Dermis microvascular lymphatic vessel endothelial cell (primary cell): ENCODE measurements at regions not wholly inside any gene's neighbourhood (a gene's known extent, or its start where the extent isn't known, plus 50 kb on each side); places are given as distances from the start of the nearest gene placed in this dataset.

ENCODE experiments used
- DNase-seq, 2 donors: peaks; one replicate each; pipeline versions ENCODE4 v3.0.0 to v3.0.0-alpha.2; 2010; ENCODE audit warnings: low read depth in 2 of 2

- DNase-seq = no peak
These were observed 2035.3 kb upstream of the TENM3 start for GRCh38 chr4:180207921-180208320.

- DNase-seq = no peak
These were observed 2026.1 kb upstream of the TENM3 start for GRCh38 chr4:180217070-180217469.

- no peak for DNase-seq
These were observed 2024.1 kb upstream of the TENM3 start for GRCh38 chr4:180219080-180219479.

GRCh38 chr4:180225977-180226376 is 2017.2 kb upstream of the TENM3 start:
- DNase-seq = no peak

GRCh38 chr4:180234730-180235129 is 2008.5 kb upstream of the TENM3 start:
- no peak for DNase-seq

- no peak for DNase-seq
These were observed 2002.5 kb upstream of the TENM3 start for GRCh38 chr4:180240670-180241069.

GRCh38 chr4:180253419-180253818 is 1989.8 kb upstream of the TENM3 start:
- DNase-seq = no peak

GRCh38 chr4:180261346-180261745 is 1981.9 kb upstream of the TENM3 start:
- no peak for DNase-seq

- no peak for DNase-seq
These were observed 1963.1 kb upstream of the TENM3 start for GRCh38 chr4:180280076-180280475.

GRCh38 chr4:180280726-180281297 is 1962.4 kb upstream of the TENM3 start:
- DNase-seq = no peak

- DNase-seq = no peak
These were observed 1961.5 kb upstream of the TENM3 start for GRCh38 chr4:180281724-180282123.

- no peak for DNase-seq
These were observed 1958.9 kb upstream of the TENM3 start for GRCh38 chr4:180284267-180284666.

- no peak for DNase-seq
These were observed 1957.4 kb upstream of the TENM3 start for GRCh38 chr4:180285796-180286195.

GRCh38 chr4:180292339-180292738 is 1950.9 kb upstream of the TENM3 start:
- no peak for DNase-seq

GRCh38 chr4:180296036-180296599 is 1947.1 kb upstream of the TENM3 start:
- no peak for DNase-seq

- DNase-seq = no peak
These were observed 1938.9 kb upstream of the TENM3 start for GRCh38 chr4:180304321-180304720.

- DNase-seq = no peak
These were observed 1932.6 kb upstream of the TENM3 start for GRCh38 chr4:180310616-180311015.

GRCh38 chr4:180314972-180315371 is 1928.2 kb upstream of the TENM3 start:
- DNase-seq = no peak

- no peak for DNase-seq
These were observed 1912.7 kb upstream of the TENM3 start for GRCh38 chr4:180330521-180330920.

- DNase-seq = no peak
These were observed 1910.0 kb upstream of the TENM3 start for GRCh38 chr4:180333162-180333561.

GRCh38 chr4:180335566-180335965 is 1907.6 kb upstream of the TENM3 start:
- DNase-seq = no peak

GRCh38 chr4:180336494-180337090 is 1906.6 kb upstream of the TENM3 start:
- DNase-seq = no peak

GRCh38 chr4:180341926-180342325 is 1901.3 kb upstream of the TENM3 start:
- DNase-seq = no peak
